Fibroblast of lung (primary cell): ENCODE measurements at regions not wholly inside any gene's neighbourhood (a gene's known extent, or its start where the extent isn't known, plus 50 kb on each side); places are given as distances from the start of the nearest gene placed in this dataset.

ENCODE experiments used
- DNase-seq, 2 donors: peaks; one replicate each; pipeline versions ENCODE4 v3.0.0 to v3.0.0-alpha.2; 2010; ENCODE audit warnings: low read depth in 2 of 2
- H2AFZ ChIP-seq: 2 replicates; pipeline ENCODE4 v1.5.1; 2012; ENCODE audit warnings: low read length, control low read depth, inconsistent platforms
- H3K27ac ChIP-seq: 2 replicates; pipeline ENCODE4 v1.5.1; 2011; ENCODE audit warnings: low read length, control low read depth; ENCODE audit not compliant: insufficient read depth
- H3K27me3 ChIP-seq: 2 replicates; pipeline ENCODE4 v1.5.1; 2011; ENCODE audit warnings: mild to moderate bottlenecking, low read length; ENCODE audit not compliant: control insufficient read depth, insufficient read depth
- H3K36me3 ChIP-seq: 2 replicates; pipeline ENCODE4 v1.5.1; 2011; ENCODE audit warnings: low read length; ENCODE audit not compliant: control insufficient read depth, insufficient read depth
- H3K4me1 ChIP-seq: 2 replicates; pipeline ENCODE4 v1.5.1; 2011; ENCODE audit warnings: low read length; ENCODE audit not compliant: control insufficient read depth, insufficient read depth; ENCODE audit errors: extremely low read depth
- H3K4me2 ChIP-seq: 2 replicates; pipeline ENCODE4 v1.5.1; 2011; ENCODE audit warnings: low read length, control low read depth; ENCODE audit not compliant: insufficient read depth; ENCODE audit errors: extremely low read depth
- H3K4me3 ChIP-seq, 4 experiments: fragments of 200-600 bp in 1 of 4; sonication (generic) in 1 of 4; replicated peaks in 1 of 4; 2 replicates each; pipeline ENCODE4 v1.5.1; 2011 to 2016; ENCODE audit warnings: low read length in 4 of 4, low read depth in 3 of 4, mild to moderate bottlenecking in 3 of 4, control low read depth in 2 of 4, inconsistent platforms in 1 of 4, mixed read lengths in 1 of 4; ENCODE audit not compliant: insufficient read depth in 1 of 4; ENCODE audit errors: control extremely low read depth in 1 of 4
- H3K79me2 ChIP-seq: 2 replicates; pipeline ENCODE4 v1.5.1; 2012; ENCODE audit warnings: mild to moderate bottlenecking, low read length, inconsistent platforms; ENCODE audit not compliant: control insufficient read depth, insufficient read depth
- H3K9ac ChIP-seq: 2 replicates; pipeline ENCODE4 v1.5.1; 2011; ENCODE audit warnings: mild to moderate bottlenecking, low read length, control low read depth; ENCODE audit not compliant: insufficient read depth
- H3K9me3 ChIP-seq: 2 replicates; pipeline ENCODE4 v1.5.1; 2012; ENCODE audit warnings: low read depth, low read length; ENCODE audit not compliant: control insufficient read depth, insufficient read depth
- H4K20me1 ChIP-seq: 2 replicates; pipeline ENCODE4 v1.5.1; 2011; ENCODE audit warnings: low read length; ENCODE audit not compliant: control insufficient read depth, insufficient read depth; ENCODE audit errors: extremely low read depth
- CTCF ChIP-seq, 2 donors: IDR thresholded peaks in 1 of 2; conservative IDR thresholded peaks in 1 of 2; 1 replicate in 1 of 2; 2 replicates in 1 of 2; pipeline ENCODE4 v1.5.1; 2011 to 2012; ENCODE audit warnings: low read length in 2 of 2, control low read depth in 1 of 2, inconsistent platforms in 1 of 2, low read depth in 1 of 2, mild to moderate bottlenecking in 1 of 2
- EZH2 ChIP-seq: IDR thresholded peaks from 2 replicates; pipeline ENCODE4 v1.5.1; 2012; ENCODE audit warnings: low read length, control low read depth, mild to moderate bottlenecking; ENCODE audit errors: missing control alignments

DNA sequence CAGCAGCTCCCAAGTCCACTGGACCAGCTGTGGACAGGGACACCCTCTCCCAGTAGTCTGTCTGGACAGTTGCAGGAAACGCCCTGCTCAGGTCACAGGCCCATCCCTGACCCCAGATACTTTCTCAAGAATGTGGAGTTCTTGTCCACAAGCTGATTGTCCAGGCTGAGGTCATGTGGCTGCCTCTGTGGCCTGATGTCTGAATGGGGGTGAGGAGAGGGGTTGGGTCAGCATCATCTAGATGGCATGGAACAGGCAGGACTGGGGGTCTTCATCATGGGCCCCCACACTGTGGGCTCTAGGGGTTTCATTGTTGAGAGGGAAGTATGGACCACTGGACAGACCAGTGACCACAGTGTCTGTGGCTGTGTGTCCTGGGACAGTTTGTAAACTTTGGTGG, 1015.0 kb downstream of the TBC1D22A start:
- peaks cover 2% of the 10 kb centered on the region for H3K9me3 ChIP-seq
- no peaks in the 10 kb centered on the region for H3K27me3 ChIP-seq
- no peak overlapping the region for H3K4me3 ChIP-seq
- DNase-seq = no peak
- no peak overlapping the region for H3K9ac ChIP-seq
- H3K27ac ChIP-seq = no peak overlapping the region
- no peak overlapping the region for H3K4me2 ChIP-seq
- H3K79me2 ChIP-seq = no peaks in the 10 kb centered on the region
- H3K36me3 ChIP-seq = no peaks in the 10 kb centered on the region
- H3K4me1 ChIP-seq = no peaks in the 10 kb centered on the region
- TF ChIP-seq CTCF (conservative IDR thresholded peaks at IDR 0.05 in 1 of 2, IDR thresholded peaks at IDR 0.05 in 1 of 2; ENCODE audit: low read depth in 1 of 2, low read length in 2 of 2) (no peak), EZH2 (no peak)
- H4K20me1 ChIP-seq = no peaks in the 10 kb centered on the region
- no peak overlapping the region for H2AFZ ChIP-seq

DNA sequence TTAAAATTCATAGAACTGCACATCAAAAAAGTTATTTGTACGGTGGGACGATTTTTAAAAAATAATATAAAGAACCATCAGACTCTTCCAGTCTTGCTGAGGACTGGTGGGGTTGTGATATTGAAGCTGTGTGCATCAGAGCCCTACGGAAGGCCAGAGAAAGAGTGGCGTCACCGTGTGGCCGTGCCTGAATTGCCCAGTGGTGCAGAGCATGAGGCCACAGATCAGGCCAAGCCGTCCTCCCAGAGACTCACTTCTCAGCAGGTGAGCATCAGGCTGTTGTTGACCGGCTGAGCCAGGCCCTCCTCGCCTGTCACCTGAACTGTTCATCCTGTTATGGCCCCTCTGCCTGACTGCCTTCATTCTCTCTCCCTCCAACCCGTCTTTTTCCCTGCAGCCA, 1013.9 kb downstream of the TBC1D22A start:
- Histone ChIP-seq H3K27me3 (no peaks in the 10 kb centered on the region), H3K79me2 (no peaks in the 10 kb centered on the region), H3K4me1 (no peaks in the 10 kb centered on the region), H3K4me3 (no peak overlapping the region), H3K9ac (no peak overlapping the region), H3K4me2 (no peak overlapping the region), H2AFZ (no peak overlapping the region), H3K36me3 (no peaks in the 10 kb centered on the region), H4K20me1 (no peaks in the 10 kb centered on the region), H3K9me3 (no peaks in the 10 kb centered on the region), H3K27ac (no peak overlapping the region)
- TF ChIP-seq CTCF (conservative IDR thresholded peaks at IDR 0.05 in 1 of 2, IDR thresholded peaks at IDR 0.05 in 1 of 2; ENCODE audit: low read depth in 1 of 2, low read length in 2 of 2) (no peak), EZH2 (no peak)
- DNase-seq = no peak

DNA sequence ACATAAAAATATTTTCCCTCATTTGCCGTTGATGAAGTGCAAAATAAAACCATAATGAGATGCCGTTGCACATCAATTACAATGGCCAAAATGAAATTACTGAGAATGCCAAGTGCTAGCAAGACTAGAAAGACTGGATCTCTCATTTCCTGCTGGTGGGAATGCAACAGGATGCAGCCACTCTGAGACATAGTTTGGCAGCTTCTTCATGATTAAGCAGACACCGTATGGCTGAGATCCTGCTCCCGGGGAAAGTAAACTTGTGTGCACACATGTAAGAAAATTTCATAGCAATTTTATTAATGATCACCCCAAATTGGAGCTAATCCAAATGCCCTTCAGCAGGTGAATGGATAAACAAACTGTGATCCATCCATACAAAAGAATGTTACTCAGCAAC, 1013.2 kb downstream of the TBC1D22A start:
- no peak for DNase-seq
- Histone ChIP-seq H3K36me3 (no peaks in the 10 kb centered on the region), H3K9ac (no peak overlapping the region), H3K4me3 (no peak overlapping the region), H2AFZ (no peak overlapping the region), H3K4me1 (no peaks in the 10 kb centered on the region), H3K79me2 (no peaks in the 10 kb centered on the region), H3K27ac (no peak overlapping the region), H3K9me3 (no peaks in the 10 kb centered on the region), H3K4me2 (no peak overlapping the region), H3K27me3 (no peaks in the 10 kb centered on the region), H4K20me1 (no peaks in the 10 kb centered on the region)
- no peak for TF ChIP-seq EZH2
- TF ChIP-seq CTCF (conservative IDR thresholded peaks at IDR 0.05 in 1 of 2, IDR thresholded peaks at IDR 0.05 in 1 of 2; ENCODE audit: low read depth in 1 of 2, low read length in 2 of 2) = no peak
